ENCODE measurements at regions not wholly inside any gene's neighbourhood (a gene's known extent, or its start where the extent isn't known, plus 50 kb on each side); places are given as distances from the start of the nearest gene placed in this dataset.
A peak's percentile ranks its signal among the peaks of the same experiment; 100 is the strongest.

DNA sequence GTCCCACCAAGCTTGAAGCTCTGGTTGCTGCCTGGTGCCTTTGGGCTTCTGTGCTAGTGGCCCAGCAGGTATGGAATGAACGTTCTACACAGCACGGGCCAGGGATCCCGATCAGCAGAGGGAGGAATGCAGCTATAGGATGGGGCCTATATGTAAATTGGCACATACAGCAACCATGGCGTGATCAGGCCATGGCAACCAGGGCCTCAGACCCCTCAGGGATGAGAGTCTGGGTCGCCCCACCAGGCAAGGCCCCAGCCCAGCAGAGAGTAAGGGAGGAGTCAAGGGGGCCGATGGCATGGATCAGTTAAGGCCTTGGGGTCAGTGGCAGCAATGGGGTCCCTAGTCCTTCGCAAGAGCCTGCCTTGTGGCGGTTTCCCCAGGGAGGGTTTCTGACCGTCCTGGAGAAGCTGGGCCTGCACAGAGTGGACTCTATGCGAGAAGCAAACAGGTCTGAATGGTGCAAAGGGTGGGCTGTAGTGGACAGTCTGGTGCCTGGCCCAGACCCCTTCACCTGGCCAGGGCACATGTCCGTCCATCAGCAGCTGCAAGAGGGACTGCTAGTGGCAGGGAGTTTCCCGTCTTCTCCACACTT, 98.2 kb upstream of the SLC22A11 start:
- DNase-seq: no peak

DNA sequence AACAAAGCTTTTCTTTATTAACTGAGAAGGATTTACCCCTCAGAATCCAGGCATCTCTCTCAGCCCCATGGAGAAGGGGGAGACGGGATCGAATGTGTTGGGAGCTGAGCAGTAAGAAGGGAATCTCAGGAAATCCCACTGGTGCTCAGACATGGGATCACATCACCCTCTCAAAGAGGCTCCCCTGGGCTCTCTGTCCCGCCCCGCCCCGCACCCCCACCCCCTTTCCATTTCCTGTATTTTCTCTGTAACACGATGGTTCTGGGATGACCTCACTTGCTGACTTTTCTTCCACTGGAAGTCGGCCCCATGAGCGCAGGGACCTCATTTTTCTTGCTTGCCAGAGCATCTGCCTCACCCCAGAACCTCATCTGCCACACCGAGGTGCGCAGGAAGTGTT, 96.7 kb upstream of the SLC22A11 start:
- DNase-seq: peak in 1 of 4 experiments; percentile 22

DNA sequence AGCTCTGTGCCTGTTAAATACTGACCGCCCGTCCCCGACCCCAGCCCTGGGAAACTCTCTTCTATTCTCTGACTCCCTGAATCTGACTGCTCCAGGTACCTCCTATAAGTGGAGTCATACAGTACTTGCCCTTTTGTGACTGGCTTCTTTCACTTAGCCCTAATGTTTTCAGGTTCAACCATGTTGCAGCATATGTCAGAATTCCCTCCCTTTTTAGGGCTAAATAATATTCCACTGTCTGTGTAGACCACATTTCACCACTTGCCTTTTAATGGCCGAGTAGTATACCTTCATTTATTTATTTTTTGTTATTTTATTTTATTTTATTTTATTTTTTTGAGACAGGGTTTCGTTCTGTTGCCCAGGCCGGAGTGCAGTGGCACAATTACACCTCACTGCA, 96.1 kb upstream of the SLC22A11 start:
- DNase-seq: no peak

DNA sequence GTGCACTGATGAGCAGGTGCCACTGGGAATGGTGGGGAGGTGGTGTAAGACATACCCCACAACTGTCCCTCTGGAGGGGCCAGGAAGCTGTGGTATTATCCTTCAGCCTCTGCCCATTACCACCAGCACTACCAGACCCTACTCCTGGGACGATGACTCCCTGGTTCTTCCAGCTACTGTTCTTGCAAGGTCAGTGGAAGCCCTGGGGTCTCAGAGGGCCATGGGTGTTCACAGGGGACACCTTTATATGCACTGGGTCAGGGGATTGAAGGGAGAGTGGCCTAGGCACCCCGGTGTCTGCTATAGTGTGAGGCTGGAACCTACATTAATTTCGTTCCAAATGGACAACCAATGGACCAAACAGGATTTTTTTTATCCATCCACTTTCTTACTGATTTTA, 94.7 kb upstream of the SLC22A11 start:
- no peak for DNase-seq

DNA sequence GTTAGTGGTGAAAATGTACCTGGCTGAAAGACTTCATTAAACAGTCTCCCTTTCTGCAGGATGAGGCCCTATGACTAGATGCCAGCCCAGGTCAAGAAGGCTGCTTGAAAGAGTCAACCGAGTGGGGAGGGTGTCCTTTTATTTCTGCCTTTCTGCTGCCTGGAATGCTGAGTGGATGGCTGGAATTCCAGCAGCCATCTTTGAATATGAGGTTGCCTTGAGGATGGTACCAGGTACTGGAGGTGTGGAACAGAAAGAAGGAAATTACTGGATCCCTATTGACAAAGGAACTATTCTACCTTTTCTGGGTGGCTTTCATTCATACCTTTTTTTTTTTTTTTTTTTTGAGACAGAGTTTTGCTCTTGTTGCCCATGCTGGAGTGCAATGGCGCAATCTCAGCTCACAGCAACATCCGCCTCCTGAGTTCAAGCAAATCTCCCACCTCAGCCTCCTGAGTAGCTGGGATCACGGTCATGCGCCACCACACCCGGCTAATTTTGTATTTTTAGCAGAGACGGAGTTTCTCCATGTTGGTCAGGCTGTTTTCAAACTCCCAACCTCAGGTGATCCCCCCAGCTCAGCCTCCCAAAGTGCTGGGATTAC, 89.5 kb upstream of the SLC22A11 start:
- no peak for DNase-seq

DNA sequence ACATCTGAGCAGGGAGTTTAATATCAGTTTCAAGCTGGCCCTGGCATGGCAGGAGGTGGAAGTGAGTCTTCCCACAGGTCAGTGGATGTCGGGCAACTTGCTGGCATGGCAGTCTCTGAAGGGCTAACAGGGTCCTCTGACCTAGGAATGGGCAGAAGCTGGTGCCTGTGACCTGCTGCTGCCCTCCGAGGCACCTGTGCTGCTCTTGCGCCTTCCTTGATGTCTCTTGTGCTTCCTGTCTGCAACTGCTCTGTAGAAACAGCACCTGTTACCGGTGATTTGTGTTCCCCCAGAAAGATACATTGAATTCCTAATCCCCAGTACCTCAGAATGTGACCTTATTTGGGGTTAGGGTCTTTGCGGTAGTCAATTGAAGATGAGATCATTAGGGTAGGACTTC, 86.5 kb upstream of the SLC22A11 start:
- DNase-seq: no peak

DNA sequence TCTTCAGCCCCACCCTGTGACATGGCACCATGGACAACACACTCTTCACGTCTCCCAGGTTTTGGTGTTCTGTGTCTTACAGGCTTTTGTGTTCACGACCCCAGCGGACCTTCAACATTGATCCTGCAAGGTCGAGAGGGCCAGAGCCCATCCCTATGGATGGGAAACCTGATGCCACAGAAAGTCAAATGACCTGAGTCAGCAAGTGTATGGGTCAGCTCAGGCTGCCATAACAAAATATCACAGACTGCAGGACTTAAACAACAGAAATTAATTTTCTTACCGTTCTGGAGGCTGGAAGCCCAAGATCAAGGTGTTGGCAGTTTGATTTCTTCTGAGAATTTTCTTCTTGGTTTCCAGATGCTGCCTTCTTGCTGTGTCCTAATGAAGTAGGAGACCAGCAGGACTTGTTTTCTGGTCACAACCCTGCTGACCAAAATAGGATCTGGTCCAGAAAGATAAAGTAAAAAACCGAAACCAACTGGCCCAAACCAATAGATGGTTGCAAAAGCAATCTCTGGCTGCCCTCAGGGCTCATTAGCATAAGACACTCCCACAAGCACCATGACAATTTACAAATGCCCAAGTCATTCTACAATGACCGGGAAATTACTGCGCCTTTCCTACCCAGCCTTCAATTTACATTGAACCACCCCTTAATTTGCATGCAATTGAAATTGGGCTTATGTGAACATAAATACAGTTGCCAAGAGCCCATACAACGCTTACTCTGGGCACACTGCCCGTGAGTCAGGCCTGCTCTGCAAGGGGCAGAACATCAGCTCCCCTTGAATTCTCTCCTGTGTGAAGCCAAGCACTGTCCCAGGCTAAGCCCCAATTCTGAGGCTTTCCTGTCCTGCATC, 82.9 kb upstream of the SLC22A11 start:
- DNase-seq: no peak

DNA sequence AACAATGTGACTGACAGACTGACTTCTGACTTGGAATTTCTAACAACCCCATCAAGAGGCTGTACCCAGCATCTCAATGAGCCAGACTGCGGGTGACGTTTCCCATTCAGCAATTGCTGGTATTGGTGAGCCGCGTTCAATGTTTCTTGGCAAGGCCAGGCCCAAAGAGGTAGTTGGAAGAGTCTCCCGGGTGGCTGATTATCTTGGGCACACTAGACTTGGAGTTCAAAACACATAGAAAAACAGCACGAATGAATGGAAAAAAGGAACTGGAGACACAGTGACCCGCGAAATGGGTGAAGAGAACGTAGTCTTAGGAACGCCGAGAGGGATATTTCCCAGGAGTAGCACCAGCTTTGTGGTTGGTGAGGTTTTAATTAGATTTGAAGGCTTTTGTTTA, 81.1 kb upstream of the SLC22A11 start:
- DNase-seq: no peak

DNA sequence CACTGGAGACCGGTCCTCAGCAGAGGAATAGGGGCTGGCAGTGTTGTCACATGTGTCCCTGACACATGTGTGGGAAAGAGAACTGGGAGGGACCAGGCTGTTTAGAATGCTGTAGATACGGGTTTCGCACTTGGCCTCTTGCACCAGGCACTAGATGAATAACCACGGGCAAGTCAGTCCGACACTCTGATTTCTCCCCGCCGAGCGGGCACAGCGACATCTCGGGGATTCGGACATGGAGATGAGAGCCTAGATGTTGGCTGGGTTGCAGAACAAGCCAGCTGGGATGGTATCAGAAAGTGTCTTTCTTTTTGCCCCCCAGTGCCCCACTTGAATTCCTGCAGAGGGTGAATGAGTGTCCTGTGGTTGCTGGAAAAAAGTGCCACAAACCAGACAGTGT, 80.6 kb upstream of the SLC22A11 start:
- DNase-seq: no peak

DNA sequence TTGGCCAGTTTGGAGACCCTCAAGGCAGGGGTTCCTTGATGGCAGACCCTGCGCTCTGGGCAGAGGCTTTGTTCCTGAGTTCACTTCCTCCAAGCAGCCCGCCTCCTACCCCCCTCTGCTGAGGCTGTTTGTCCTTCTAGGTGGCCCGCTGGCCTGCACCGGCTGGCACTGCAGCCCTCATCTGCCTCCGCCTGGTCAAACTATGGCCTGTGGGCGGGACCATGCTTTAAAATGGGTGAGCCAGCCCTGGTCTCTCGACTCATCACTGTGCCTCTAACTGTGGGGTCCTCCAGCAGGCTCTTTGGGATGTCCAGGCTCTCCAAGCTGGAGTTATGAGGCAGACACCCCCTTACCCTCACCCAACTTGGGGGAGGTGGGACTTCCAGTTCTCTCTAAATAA, 78.9 kb upstream of the SLC22A11 start:
- no peak for DNase-seq

DNA sequence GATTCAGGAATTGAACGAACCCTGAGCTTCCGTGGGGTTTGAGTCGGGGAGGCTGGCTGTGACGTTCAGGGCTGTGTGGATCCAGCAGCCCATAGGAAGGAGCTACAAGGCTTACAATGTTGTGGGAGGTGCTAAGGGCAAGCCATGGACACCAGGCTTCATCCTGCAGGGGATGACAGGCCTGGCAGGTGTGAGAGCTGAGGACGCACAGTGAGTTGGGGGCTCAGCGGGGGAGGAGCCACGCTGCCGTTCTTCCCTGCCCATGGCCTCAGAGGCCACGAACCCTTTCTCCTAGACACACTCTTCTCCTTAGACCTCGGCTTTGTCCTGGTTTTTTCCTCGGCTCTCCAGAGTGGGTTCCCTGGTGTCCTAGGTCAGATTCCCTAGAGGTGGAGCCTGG, 78.1 kb upstream of the SLC22A11 start:
- no peak for DNase-seq

DNA sequence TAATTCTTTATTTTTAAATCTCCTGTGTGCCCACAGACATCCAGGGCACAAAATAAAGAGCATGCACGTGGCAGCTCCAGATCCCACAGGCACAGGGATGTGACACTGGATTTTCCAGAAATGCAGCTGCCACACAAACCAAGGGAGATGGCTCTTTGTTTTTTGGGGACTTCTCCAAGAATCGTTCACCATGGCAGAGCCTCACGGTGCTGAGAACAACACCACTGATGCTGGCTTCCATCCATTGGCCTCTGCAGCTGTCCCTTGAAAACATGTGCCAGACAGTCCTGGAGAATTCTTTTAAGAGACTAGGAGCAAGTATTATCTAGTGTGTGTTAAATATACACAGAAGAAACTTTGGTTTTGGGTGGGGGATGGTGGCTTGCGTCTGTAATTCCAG, 73.2 kb upstream of the SLC22A11 start:
- DNase-seq: no peak

DNA sequence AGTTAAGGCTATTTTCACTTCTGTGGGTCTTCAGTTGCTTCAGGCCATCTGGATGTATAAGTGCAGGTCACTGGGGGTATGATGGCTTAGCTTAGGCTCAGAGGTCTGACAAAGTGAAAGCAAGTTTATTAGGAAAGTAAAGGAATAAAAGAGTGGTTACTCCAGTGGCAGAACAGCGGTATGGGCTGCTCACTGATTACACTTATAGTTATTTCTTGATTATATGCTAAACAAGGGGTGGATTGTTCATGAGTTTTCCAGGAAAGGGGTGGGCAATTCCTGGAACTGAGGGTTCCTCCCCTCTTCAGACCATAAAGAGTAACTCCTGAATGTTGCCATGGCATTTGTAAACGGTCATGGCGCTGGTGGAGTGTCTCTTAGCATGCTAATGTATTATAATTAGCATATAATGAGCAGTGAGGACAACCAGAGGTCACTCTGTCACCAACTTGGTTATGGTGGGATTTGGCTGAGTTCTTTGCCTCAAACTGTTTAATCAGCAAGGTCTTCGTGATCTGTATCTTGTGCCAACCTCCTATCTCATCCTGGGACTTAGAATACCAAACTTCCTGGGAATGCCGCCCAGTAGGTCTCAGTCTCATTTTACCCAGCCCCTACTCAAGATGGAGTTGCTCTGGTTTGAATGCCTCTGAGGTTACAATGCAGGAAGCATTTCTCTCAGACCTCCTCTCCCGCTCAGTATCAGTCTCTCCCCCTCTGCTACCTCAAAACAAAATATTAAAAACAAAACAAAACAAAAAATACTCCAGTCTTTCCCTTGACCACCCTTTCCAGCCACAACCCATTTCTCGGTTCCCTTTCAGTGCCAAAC, 71.3 kb upstream of the SLC22A11 start:
- DNase-seq: no peak

DNA sequence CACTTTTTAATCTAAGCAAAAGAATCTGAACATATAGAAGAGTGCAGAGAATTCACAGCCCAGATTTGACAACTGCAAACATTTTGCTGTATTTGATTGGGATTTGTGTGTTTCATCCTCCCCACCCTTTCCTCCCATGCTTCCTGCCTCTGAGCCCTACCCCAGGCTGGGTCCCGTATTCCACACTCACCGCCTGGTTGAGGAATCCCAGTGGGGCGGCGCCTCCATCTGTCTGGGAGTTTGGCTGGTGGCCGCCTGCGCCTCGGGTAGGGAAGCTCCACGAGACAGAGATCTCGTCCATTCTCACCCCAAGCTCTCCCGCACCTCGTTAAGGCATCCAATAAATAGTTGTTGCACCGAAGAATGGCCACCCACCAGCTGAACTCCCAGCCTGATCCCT, 70.7 kb upstream of the SLC22A11 start:
- DNase-seq: no peak

DNA sequence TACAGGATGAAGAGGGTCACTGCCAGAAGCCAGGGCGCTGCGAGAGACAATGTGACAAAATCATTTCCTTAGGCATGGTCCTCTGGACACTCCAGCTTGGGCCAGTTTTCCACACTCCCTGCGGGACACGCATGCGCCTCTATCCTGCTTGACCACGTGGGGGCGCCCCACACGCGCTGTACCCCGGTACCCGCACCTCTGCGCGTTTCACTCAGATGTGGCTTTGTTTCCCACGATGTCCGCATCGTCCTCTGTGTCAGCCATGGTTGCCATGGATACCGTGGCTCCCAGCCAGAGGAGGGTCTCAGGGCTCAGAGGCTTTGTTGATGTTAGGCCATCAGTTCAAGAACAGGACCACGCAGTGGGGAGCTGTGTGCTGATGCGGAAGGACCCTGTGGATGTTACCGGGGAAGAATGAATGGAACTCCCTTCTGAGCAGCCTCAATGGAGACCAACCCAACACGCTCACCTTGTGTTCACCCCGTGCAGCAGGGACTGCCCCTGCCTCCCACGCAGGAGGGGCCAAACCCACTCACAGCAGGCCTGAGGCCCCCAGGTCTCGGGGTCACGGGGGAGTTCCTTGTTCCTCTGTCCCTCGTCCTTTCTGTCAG, 65.8 kb upstream of the SLC22A11 start:
- peak; percentile 66 to 87 (median 76) for DNase-seq

DNA sequence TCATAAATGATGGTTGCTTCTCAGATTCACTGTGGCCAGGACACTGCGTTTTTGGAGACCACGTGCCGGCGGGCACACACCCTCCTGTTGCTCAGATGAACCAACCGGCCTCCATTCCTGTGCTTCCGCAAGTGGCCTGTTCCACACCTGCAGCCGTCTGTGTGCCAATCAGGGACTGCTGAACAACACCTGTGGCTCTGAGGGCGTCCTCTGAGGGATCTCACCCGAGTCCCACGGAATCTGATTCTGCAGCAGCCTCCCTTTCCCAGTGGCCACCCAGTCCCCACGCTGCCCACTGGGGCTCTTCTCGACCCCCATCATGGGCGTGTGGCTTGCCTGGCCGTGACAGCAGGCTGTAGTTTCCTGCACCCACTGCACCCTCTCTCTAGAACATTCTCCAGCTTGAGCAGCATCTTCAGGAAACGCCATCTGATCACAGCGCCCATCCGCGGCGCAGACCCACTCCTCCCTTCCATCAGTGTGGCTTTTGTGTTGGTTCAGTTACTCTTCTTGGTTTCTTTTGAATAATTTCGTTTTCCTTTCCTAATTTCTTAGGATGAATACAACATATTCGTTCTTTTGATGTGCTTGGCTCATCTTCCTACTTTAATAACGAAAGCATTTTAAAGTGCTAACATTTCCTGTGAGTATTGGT, 65.1 kb upstream of the SLC22A11 start:
- DNase-seq: no peak

DNA sequence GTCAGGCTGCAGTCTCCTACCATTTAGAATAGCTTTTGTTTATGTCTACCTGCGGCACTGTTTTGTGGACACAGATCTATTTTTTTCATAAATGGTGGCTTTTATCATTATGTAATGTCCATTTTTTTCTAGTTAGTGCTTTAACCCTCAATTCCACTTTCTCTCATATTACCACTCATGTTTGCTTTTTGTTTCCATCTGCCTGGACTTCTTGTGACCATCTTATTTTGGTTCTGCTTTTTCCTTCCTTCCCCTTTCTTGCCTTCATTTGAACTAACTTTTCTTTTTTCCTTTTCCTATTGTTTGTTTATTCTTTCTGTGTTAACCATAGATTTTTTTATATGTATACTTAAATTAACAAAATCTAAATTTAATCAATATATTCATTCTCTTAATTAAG, 63.2 kb upstream of the SLC22A11 start:
- peak; percentile 8 to 79 (median 46) for DNase-seq

DNA sequence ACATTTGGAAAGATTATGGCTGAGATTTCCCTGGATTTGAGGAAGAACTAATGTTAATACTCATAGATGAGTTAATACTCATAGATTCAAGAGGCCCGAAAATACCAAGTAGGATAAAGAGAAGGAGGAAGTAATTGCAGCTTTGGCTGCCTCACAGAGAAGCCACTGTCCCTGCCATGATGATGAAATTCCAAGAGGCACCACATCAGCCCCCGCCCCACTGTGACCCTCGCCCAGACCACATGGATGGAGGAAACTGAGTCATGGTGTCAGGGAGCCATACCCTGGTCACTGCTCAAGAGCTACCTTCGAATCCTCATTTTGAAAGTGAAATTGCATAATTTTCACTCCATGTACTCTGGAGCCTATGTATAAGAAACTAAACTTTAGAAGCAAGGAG, 57.6 kb upstream of the SLC22A11 start:
- peak; percentile 57 to 77 (median 71) for DNase-seq

DNA sequence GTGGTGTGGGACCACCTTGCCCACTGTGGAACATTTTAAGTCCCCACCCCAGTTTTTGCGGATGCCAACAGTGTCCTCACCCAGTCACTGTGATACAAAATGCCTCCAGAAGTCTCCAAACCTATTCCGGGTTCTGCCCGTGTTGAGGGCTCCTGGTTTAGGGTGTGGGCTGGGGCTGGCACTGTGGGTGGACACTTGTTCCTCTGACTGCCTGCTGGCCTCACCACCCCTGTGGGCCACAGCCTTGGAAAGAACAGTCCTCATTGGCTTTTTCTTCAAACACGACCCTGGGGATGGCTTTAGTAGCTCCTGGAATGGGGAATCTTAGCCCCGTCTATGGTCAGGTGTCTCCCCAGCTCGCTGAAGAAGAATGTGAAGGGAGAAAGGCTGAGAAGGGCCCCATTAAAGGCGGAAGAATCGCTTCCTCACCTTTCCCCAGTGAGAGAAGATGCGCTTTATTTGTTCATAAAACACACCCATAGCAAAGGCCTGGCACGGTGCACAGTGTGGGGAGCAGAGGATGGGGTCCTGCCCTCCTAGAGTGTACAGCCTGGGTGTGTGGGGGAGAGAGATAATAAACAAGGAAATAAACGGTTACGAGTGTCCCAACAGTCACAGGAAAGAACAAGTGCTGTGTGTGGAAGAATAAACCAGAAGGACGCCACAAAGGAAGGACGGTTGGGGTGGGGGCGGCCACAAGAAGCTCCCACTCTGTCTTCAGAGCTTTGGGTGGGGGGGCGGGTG, 56.3 kb upstream of the SLC22A11 start:
- peak in 3 of 4 experiments; percentile 12 to 41 (median 23) for DNase-seq

DNA sequence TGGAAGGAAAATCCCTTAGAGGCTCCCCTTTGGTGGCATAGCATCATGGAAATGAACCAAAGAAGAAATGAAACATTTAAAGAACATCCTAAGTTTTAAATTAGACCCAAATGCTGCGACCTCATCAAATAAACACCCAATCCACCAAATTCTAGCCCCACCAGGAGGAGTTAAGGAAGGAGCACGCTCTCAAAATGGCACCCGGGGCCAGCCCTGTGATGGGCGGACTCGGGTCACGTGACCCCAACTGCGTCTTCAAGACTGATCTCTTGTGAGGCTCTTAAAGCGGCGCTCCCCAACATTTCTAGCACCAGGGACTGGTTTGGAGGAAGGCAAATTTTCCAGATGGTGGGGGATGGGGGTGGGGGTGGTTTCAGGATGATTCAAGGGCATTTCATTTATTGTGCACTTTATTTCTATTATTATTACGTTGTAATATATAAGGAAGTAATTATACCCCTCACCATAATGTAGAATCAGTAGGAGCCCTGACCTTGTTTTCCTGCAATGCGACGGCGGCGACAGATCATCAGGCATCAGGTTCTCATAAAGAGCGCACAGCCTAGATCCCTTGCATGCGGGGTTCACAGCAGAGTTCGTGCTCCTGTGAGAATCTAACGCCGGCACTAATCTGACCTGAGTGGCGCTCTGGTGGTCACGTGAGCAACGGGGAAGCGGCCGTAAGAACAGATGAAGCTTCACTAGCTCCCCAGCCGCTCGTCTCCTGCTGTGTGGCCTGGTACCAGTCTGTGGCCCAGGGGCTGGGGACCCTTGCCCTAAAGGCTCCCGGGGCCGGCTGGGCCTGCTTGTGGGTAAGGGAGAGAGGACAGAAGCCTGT, 55.3 kb upstream of the SLC22A11 start:
- peak in 2 of 4 experiments; percentile 27 to 42 for DNase-seq

Measured in suppressor macrophage (primary cell).